Endothelial cell of umbilical vein (primary cell): ENCODE measurements at regions not wholly inside any gene's neighbourhood (a gene's known extent, or its start where the extent isn't known, plus 50 kb on each side); places are given as distances from the start of the nearest gene placed in this dataset.

Experiments used
- BruUV-seq: library from RNA; stranded (reverse); fragments of 400-500 nt; replicated peaks from 2 replicates; lab custom pipeline; 2021; lab: Mats Ljungman, UMichigan
- CTCF ChIA-PET: fragments of 300-600, 350-600 bp; sonication (Branson Sonifier 250); formaldehyde crosslinking; loops from one replicate; lab custom pipeline; 2021; ENCODE audit warnings: antibody characterized with exemption, inconsistent platforms; lab: Charles Lee
- POLR2A ChIA-PET: fragments of 300-600, 350-600 bp; sonication (Branson Sonifier 250); formaldehyde crosslinking; loops from one replicate; lab custom pipeline; 2021; ENCODE audit warnings: antibody characterized with exemption, inconsistent platforms; lab: Charles Lee
- DNase-seq: peaks from one replicate; pipeline ENCODE4 v3.0.0-alpha.2; 2011; ENCODE audit warnings: low read depth, low spot score
- FAIRE-seq: peaks from 2 replicates; lab custom pipeline; 2011; peaks lifted over from hg19 to GRCh38; lab: Jason Lieb, UNC
- H2AFZ ChIP-seq: 2 replicates; pipeline ENCODE4 v1.6.0; 2012; ENCODE audit warnings: low read depth, low read length, control low read depth, inconsistent platforms
- H3K27ac ChIP-seq: 2 replicates; pipeline ENCODE4 v1.5.1; 2011; ENCODE audit warnings: low read depth, mild to moderate bottlenecking, control low read depth, low read length, moderate library complexity; ENCODE audit not compliant: insufficient read depth
- H3K27me3 ChIP-seq, 2 experiments: 2 replicates each; pipeline versions ENCODE4 v1.6.0 to v1.6.1; 2011; ENCODE audit warnings: low read length in 2 of 2, mixed read lengths in 1 of 2; ENCODE audit not compliant: control insufficient read depth in 2 of 2, insufficient read depth in 2 of 2
- H3K36me3 ChIP-seq, 2 experiments: 2 replicates in 1 of 2; 3 replicates in 1 of 2; pipeline ENCODE4 v1.5.1; 2011; ENCODE audit warnings: low read length in 2 of 2, mild to moderate bottlenecking in 1 of 2, moderate library complexity in 1 of 2; ENCODE audit not compliant: control insufficient read depth in 2 of 2, insufficient read depth in 2 of 2; ENCODE audit errors: extremely low read depth in 1 of 2
- H3K4me1 ChIP-seq: 3 replicates; pipeline ENCODE4 v1.5.1; 2011; ENCODE audit warnings: mild to moderate bottlenecking, low read length; ENCODE audit not compliant: control insufficient read depth, insufficient read depth; ENCODE audit errors: extremely low read depth
- H3K4me2 ChIP-seq: 2 replicates; pipeline ENCODE4 v1.6.1; 2011; ENCODE audit warnings: low read length, control low read depth, mixed read lengths; ENCODE audit not compliant: insufficient read depth
- H3K4me3 ChIP-seq, 3 experiments: fragments of 200-600 bp in 1 of 3; sonication (generic), shearing (Covaris generic) in 1 of 3; replicated peaks in 1 of 3; 2 replicates each; pipeline ENCODE4 v1.5.1; 2011 to 2016; ENCODE audit warnings: control low read depth in 3 of 3, low read length in 3 of 3, mild to moderate bottlenecking in 2 of 3, inconsistent platforms in 1 of 3, low read depth in 1 of 3, moderate library complexity in 1 of 3; ENCODE audit not compliant: insufficient read depth in 1 of 3
- H3K79me2 ChIP-seq: 2 replicates; pipeline ENCODE4 v1.6.0; 2012; ENCODE audit warnings: low read length, inconsistent platforms; ENCODE audit not compliant: control insufficient read depth, insufficient read depth
- H3K9ac ChIP-seq: replicated peaks from 2 replicates; pipeline ENCODE3; 2011; ENCODE audit warnings: low read length, control low read depth; ENCODE audit not compliant: insufficient read depth; ENCODE audit errors: extremely low read depth
- H3K9me1 ChIP-seq: replicated peaks from 3 replicates; pipeline ENCODE4 v1.6.0; 2011; ENCODE audit warnings: mild to moderate bottlenecking, low read length; ENCODE audit not compliant: control insufficient read depth, insufficient read depth; ENCODE audit errors: extremely low read depth
- H3K9me3 ChIP-seq: replicated peaks from 2 replicates; pipeline ENCODE4 v1.5.1; 2012; ENCODE audit warnings: low read length, inconsistent platforms; ENCODE audit not compliant: control insufficient read depth, insufficient read depth
- H4K20me1 ChIP-seq: replicated peaks from 2 replicates; pipeline ENCODE3; 2011; ENCODE audit warnings: mild to moderate bottlenecking, low read length; ENCODE audit not compliant: control insufficient read depth, insufficient read depth; ENCODE audit errors: extremely low read depth
- CTCF ChIP-seq, 2 donors: IDR thresholded peaks; 1 replicate in 1 of 2; 2 replicates in 1 of 2; pipeline ENCODE4 v1.5.1; 2011; ENCODE audit warnings: low read length in 2 of 2, mild to moderate bottlenecking in 2 of 2, moderate library complexity in 2 of 2, control low read depth in 1 of 2, inconsistent platforms in 1 of 2, low read depth in 1 of 2; ENCODE audit not compliant: insufficient read depth in 1 of 2; ENCODE audit errors: extremely low read depth in 1 of 2
- EZH2 ChIP-seq: IDR thresholded peaks from 2 replicates; pipeline ENCODE4 v1.6.1; 2012; ENCODE audit warnings: borderline replicate concordance, low read depth, mild to moderate bottlenecking, moderate library complexity, low read length, inconsistent platforms; ENCODE audit not compliant: severe bottlenecking
- FOS ChIP-seq: IDR thresholded peaks from 2 replicates; pipeline ENCODE4 v1.6.1; 2011; ENCODE audit warnings: mild to moderate bottlenecking, low read length, moderate library complexity, borderline replicate concordance; ENCODE audit not compliant: insufficient read depth
- GATA2 ChIP-seq: IDR thresholded peaks from 2 replicates; pipeline ENCODE4 v1.7.0; 2011; ENCODE audit warnings: low read depth, mild to moderate bottlenecking, moderate library complexity, mixed read lengths, low read length; ENCODE audit not compliant: insufficient read length, insufficient read depth
- JUN ChIP-seq: IDR thresholded peaks from 2 replicates; pipeline ENCODE4 v1.6.1; 2011; ENCODE audit warnings: borderline replicate concordance, low read depth; ENCODE audit not compliant: insufficient read length, insufficient read depth
- MAX ChIP-seq: IDR thresholded peaks from 2 replicates; pipeline ENCODE4 v1.6.1; 2011; ENCODE audit not compliant: insufficient read depth, insufficient read length
- MYC ChIP-seq: IDR thresholded peaks from one replicate; pipeline ENCODE4 v1.6.1; 2011; ENCODE audit warnings: mild to moderate bottlenecking, low read depth, low read length
- POLR2A ChIP-seq: IDR thresholded peaks from 2 replicates; pipeline ENCODE4 v1.6.1; 2012; ENCODE audit warnings: low read depth, mild to moderate bottlenecking, control low read depth, low read length
- POLR2AphosphoS5 ChIP-seq: IDR thresholded peaks from 2 replicates; pipeline ENCODE4 v1.6.1; 2012; ENCODE audit warnings: low read depth, mild to moderate bottlenecking, control low read depth, low read length, moderate library complexity; ENCODE audit not compliant: insufficient read depth
- dilution Hi-C: fragments of 300-500 bp; cut with MboI; formaldehyde crosslinking; loops from one replicate; pipeline ENCODE4 v1.15.0; 2019; ENCODE audit warnings: low sequenced_read_pairs; ENCODE audit not compliant: extremely low pct_ligation_motif_present
- intact Hi-C: fragments of 100-400 bp; cut with micrococcal nuclease; formaldehyde crosslinking; loops from one replicate; pipeline ENCODE4 v1.10.0; 2022

GRCh38 chr5:3386637-3387036 is 209.0 kb upstream of the IRX1 start:
- Histone ChIP-seq H3K4me3 (no peak overlapping the region), H3K79me2 (no peaks in the 10 kb centered on the region), H3K4me2 (no peak overlapping the region), H2AFZ (no peak overlapping the region), H3K9me3 (peaks cover 5% of the 10 kb centered on the region), H3K27me3 (no peaks in the 10 kb centered on the region), H4K20me1 (no peaks in the 10 kb centered on the region), H3K36me3 (no peaks in the 10 kb centered on the region), H3K9me1 (no peaks in the 10 kb centered on the region), H3K9ac (no peak overlapping the region), H3K4me1 (no peaks in the 10 kb centered on the region), H3K27ac (no peak overlapping the region)
- no peak for DNase-seq
- intact Hi-C loops: no loop called here
- dilution Hi-C loops: no loop called here
- ChIA-PET CTCF (no interaction called here), POLR2A (no interaction called here)
- no TSS peak for BruUV-seq
- TF ChIP-seq CTCF (IDR thresholded peaks at IDR 0.05; ENCODE audit: extremely low read depth in 1 of 2, insufficient read depth in 1 of 2, low read depth in 1 of 2, low read length in 2 of 2): no peak
- TF ChIP-seq MAX: no peak
- TF ChIP-seq EZH2: no peak
- TF ChIP-seq MYC: no peak
- TF ChIP-seq POLR2A: no peak
- no peak for TF ChIP-seq JUN
- TF ChIP-seq GATA2: no peak
- no peak for TF ChIP-seq POLR2AphosphoS5
- TF ChIP-seq FOS: no peak
- no peak for FAIRE-seq
